HCT116 (cell line): ENCODE measurements at regions not wholly inside any gene's neighbourhood (a gene's known extent, or its start where the extent isn't known, plus 50 kb on each side); places are given as distances from the start of the nearest gene placed in this dataset.

Experiments
- ATAC-seq: fragments of 200-7000 bp; cut with Tn5 transposase; 2 replicates; pipeline ENCODE4 v1.9.1; 2020; ENCODE audit warnings: mild to moderate bottlenecking, moderate library complexity
- BruUV-seq: library from RNA; stranded (reverse); fragments of 400-500 nt; replicated peaks from 2 replicates; lab custom pipeline; 2021; lab: Mats Ljungman, UMichigan
- CTCF ChIA-PET: fragments of 300-600 bp; sonication (Branson Sonifier 250); formaldehyde crosslinking; loops from one replicate; lab custom pipeline; 2021; ENCODE audit warnings: antibody characterized with exemption; lab: Charles Lee
- POLR2A ChIA-PET: fragments of 300-600, 350-600 bp; sonication (Branson Sonifier 250); formaldehyde crosslinking; loops from one replicate; lab custom pipeline; 2021; ENCODE audit warnings: antibody characterized with exemption; lab: Charles Lee
- RAD21 ChIA-PET, 2 experiments: fragments of 300-600 bp; sonication (Branson Sonifier 250); formaldehyde crosslinking; loops; one replicate each; lab custom pipeline; 2023; ENCODE audit warnings: low total read pairs in 2 of 2; ENCODE audit not compliant: uncharacterized antibody in 2 of 2, unreplicated experiment in 2 of 2, low non-redundant PET in 1 of 2; lab: Charles Lee
- DNase-seq: peaks from one replicate; pipeline ENCODE4 v3.0.0-alpha.2; 2010; ENCODE audit warnings: low read depth, low spot score
- H2AFZ ChIP-seq: fragments of 200-600 bp; shearing (Covaris generic), sonication (generic); 2 replicates; pipeline ENCODE4 v1.6.1; 2017; ENCODE audit warnings: low read depth, mixed run types, mixed read lengths, antibody characterized with exemption, low read length; ENCODE audit not compliant: poor library complexity, severe bottlenecking
- H3K27ac ChIP-seq: 2 replicates; pipeline ENCODE4 v1.5.1; 2012; ENCODE audit warnings: low read depth, low read length
- H3K27me3 ChIP-seq: fragments of 200-600 bp; sonication (generic); 2 replicates; pipeline ENCODE4 v1.6.1; 2016; ENCODE audit warnings: mixed run types, low read length, mixed read lengths; ENCODE audit not compliant: insufficient read depth
- H3K36me3 ChIP-seq, 2 experiments: fragments of 200-500 bp in 1 of 2; fragments of 200-600 bp in 1 of 2; sonication (Bioruptor generic) in 1 of 2; sonication (generic) in 1 of 2; 2 replicates each; pipeline versions ENCODE4 v1.5.1 to v1.6.1; 2014 to 2016; ENCODE audit warnings: low read length in 2 of 2, inconsistent platforms in 1 of 2, mixed read lengths in 1 of 2, mixed run types in 1 of 2; ENCODE audit not compliant: insufficient read depth in 2 of 2, control insufficient read depth in 1 of 2
- H3K4me1 ChIP-seq, 2 experiments: fragments of 200-600 bp in 1 of 2; sonication (generic) in 1 of 2; 2 replicates each; pipeline versions ENCODE4 v1.5.1 to v1.6.1; 2012 to 2017; ENCODE audit warnings: low read length in 2 of 2, inconsistent platforms in 1 of 2, mild to moderate bottlenecking in 1 of 2, mixed read lengths in 1 of 2, mixed run types in 1 of 2, moderate library complexity in 1 of 2; ENCODE audit not compliant: insufficient read depth in 2 of 2, control insufficient read depth in 1 of 2
- H3K4me2 ChIP-seq: fragments of 200-600 bp; sonication (generic); 2 replicates; pipeline ENCODE4 v1.6.1; 2017; ENCODE audit warnings: mixed run types, low read length, mixed read lengths
- H3K4me3 ChIP-seq, 2 experiments: fragments of 200-600 bp in 1 of 2; sonication (generic) in 1 of 2; replicated peaks in 1 of 2; 2 replicates each; pipeline ENCODE4 v1.5.1; 2011 to 2016; ENCODE audit warnings: low read length in 2 of 2, control low read depth in 1 of 2, low read depth in 1 of 2, mild to moderate bottlenecking in 1 of 2, mixed read lengths in 1 of 2, mixed run types in 1 of 2
- H3K79me2 ChIP-seq: fragments of 200-600 bp; sonication (generic); 2 replicates; pipeline ENCODE4 v1.6.1; 2017; ENCODE audit warnings: mild to moderate bottlenecking, mixed run types, low read length, moderate library complexity, mixed read lengths; ENCODE audit not compliant: insufficient read depth
- H3K9ac ChIP-seq: fragments of 200-600 bp; sonication (generic); 2 replicates; pipeline ENCODE4 v1.6.1; 2016; ENCODE audit warnings: low read length, mixed read lengths
- H3K9me2 ChIP-seq: fragments of 200-600 bp; sonication (generic), shearing (Covaris generic); 2 replicates; pipeline ENCODE4 v1.6.1; 2017; ENCODE audit warnings: mixed run types, mild to moderate bottlenecking, moderate library complexity; ENCODE audit not compliant: insufficient read depth
- H3K9me3 ChIP-seq, 2 experiments: fragments of 200-500 bp in 1 of 2; fragments of 200-600 bp in 1 of 2; sonication (Bioruptor generic) in 1 of 2; sonication (generic) in 1 of 2; 2 replicates each; pipeline ENCODE4 v1.6.1; 2014 to 2017; ENCODE audit warnings: low read length in 2 of 2, mixed read lengths in 2 of 2, inconsistent platforms in 1 of 2, low read depth in 1 of 2, mild to moderate bottlenecking in 1 of 2, mixed run types in 1 of 2, moderate library complexity in 1 of 2; ENCODE audit not compliant: control insufficient read depth in 1 of 2, insufficient read depth in 1 of 2
- H4K20me1 ChIP-seq: fragments of 200-600 bp; sonication (generic), shearing (Covaris generic); 2 replicates; pipeline ENCODE4 v1.6.1; 2017; ENCODE audit warnings: mixed run types, mild to moderate bottlenecking, moderate library complexity; ENCODE audit not compliant: insufficient read depth
- CEBPB ChIP-seq: IDR thresholded peaks from 2 replicates; pipeline ENCODE4 v1.6.1; 2012; ENCODE audit warnings: low read depth
- CTCF ChIP-seq, 3 experiments: fragments of 200-600 bp in 1 of 3; sonication (generic) in 1 of 3; IDR thresholded peaks in 2 of 3; conservative IDR thresholded peaks in 1 of 3; 2 replicates each; pipeline ENCODE4 v1.5.1; 2012 to 2017; ENCODE audit warnings: low read depth in 2 of 3, low read length in 2 of 3, antibody characterized with exemption in 1 of 3, borderline replicate concordance in 1 of 3, control low read depth in 1 of 3, mild to moderate bottlenecking in 1 of 3, mixed read lengths in 1 of 3, mixed run types in 1 of 3, moderate library complexity in 1 of 3; ENCODE audit not compliant: insufficient read depth in 1 of 3
- EGR1 ChIP-seq: IDR thresholded peaks from 2 replicates; pipeline ENCODE4 v1.6.1; 2012; ENCODE audit warnings: low read depth
- EZH2 ChIP-seq: fragments of 200-600 bp; sonication (generic); IDR thresholded peaks from 2 replicates; pipeline ENCODE4 v1.6.1; 2017; ENCODE audit warnings: antibody characterized with exemption, mixed run types
- FOSL1 ChIP-seq: IDR thresholded peaks from 2 replicates; pipeline ENCODE4 v1.6.1; 2012; ENCODE audit warnings: low read depth
- MAX ChIP-seq: IDR thresholded peaks from 2 replicates; pipeline ENCODE4 v1.6.1; 2012
- POLR2AphosphoS5 ChIP-seq: IDR thresholded peaks from 2 replicates; pipeline ENCODE4 v1.6.1; 2011; ENCODE audit warnings: mild to moderate bottlenecking, low read depth, low read length, moderate library complexity
- RAD21 ChIP-seq: IDR thresholded peaks from 2 replicates; pipeline ENCODE4 v1.6.1; 2012; ENCODE audit warnings: low read depth, mild to moderate bottlenecking
- REST ChIP-seq: IDR thresholded peaks from 2 replicates; pipeline ENCODE4 v1.6.1; 2012; ENCODE audit warnings: low read depth
- SIN3A ChIP-seq: IDR thresholded peaks from 2 replicates; pipeline ENCODE4 v1.6.1; 2012; ENCODE audit warnings: low read depth
- ZFX ChIP-seq: fragments of 450-650 bp; IDR thresholded peaks from 2 replicates; pipeline ENCODE4 v1.6.1; 2017
- intact Hi-C: fragments of 100-400 bp; cut with micrococcal nuclease; formaldehyde crosslinking; loops from 2 replicates; pipeline ENCODE4 v1.10.0; 2022

GRCh38 chrX:19281256-19281655 lies 62.5 kb upstream of the PDHA1 start:
- BruUV-seq = no TSS peak
- no peak overlapping the region for H3K27ac ChIP-seq
- no peaks in the 10 kb centered on the region for H3K27me3 ChIP-seq
- H2AFZ ChIP-seq = no peak overlapping the region
- no peaks in the 10 kb centered on the region for H4K20me1 ChIP-seq
- intact Hi-C loops = no loop called here
- H3K9me3 ChIP-seq = no peaks in the 10 kb centered on the region
- ChIA-PET RAD21 (no interaction called here), POLR2A (no interaction called here), CTCF (no interaction called here)
- no peak for ATAC-seq
- H3K9ac ChIP-seq = no peak overlapping the region
- no peak overlapping the region for H3K4me3 ChIP-seq
- TF ChIP-seq FOSL1 (no peak), RAD21 (no peak), MAX (no peak), ZFX (no peak), SIN3A (no peak)
- no peaks in the 10 kb centered on the region for H3K36me3 ChIP-seq
- no peaks in the 10 kb centered on the region for H3K79me2 ChIP-seq
- H3K9me2 ChIP-seq = no peaks in the 10 kb centered on the region
- H3K4me1 ChIP-seq = no peaks in the 10 kb centered on the region
- DNase-seq = no peak
- H3K4me2 ChIP-seq = no peak overlapping the region

GRCh38 chrX:19283597-19284339 lies 60.0 kb upstream of the PDHA1 start:
- H4K20me1 ChIP-seq = no peaks in the 10 kb centered on the region
- ATAC-seq (no peak), DNase-seq (no peak)
- no peak overlapping the region for H3K4me3 ChIP-seq
- H3K9ac ChIP-seq = no peak overlapping the region
- CTCF ChIA-PET = no interaction called here
- no peak overlapping the region for H3K4me2 ChIP-seq
- no peaks in the 10 kb centered on the region for H3K9me3 ChIP-seq
- no peak for TF ChIP-seq CTCF (IDR thresholded peaks at IDR 0.05 in 2 of 3, conservative IDR thresholded peaks at IDR 0.05 in 1 of 3; ENCODE audit: borderline replicate concordance in 1 of 3, insufficient read depth in 1 of 3, low read depth in 2 of 3, low read length in 2 of 3)
- TF ChIP-seq MAX = no peak
- TF ChIP-seq EGR1 = no peak
- TF ChIP-seq REST = no peak
- TF ChIP-seq CEBPB = no peak
- TF ChIP-seq RAD21 = no peak
- no peak for TF ChIP-seq POLR2AphosphoS5
- TF ChIP-seq EZH2 = no peak
- H2AFZ ChIP-seq = no peak overlapping the region
- POLR2A ChIA-PET = no interaction called here
- no peaks in the 10 kb centered on the region for H3K4me1 ChIP-seq
- RAD21 ChIA-PET = no interaction called here
- no TSS peak for BruUV-seq
- H3K27ac ChIP-seq = no peak overlapping the region
- no peaks in the 10 kb centered on the region for H3K36me3 ChIP-seq
- H3K79me2 ChIP-seq = no peaks in the 10 kb centered on the region
- intact Hi-C loops = no loop called here
- no peaks in the 10 kb centered on the region for H3K9me2 ChIP-seq
- no peaks in the 10 kb centered on the region for H3K27me3 ChIP-seq
